Large intestine (tissue), 3 donors: ENCODE measurements at regions not wholly inside any gene's neighbourhood (a gene's known extent, or its start where the extent isn't known, plus 50 kb on each side); places are given as distances from the start of the nearest gene placed in this dataset.

Experiments
- DNase-seq, 2 donors: peaks; one replicate each; pipeline versions ENCODE4 v3.0.0 to v3.0.0-alpha.2; 2013
- H3K27ac ChIP-seq: one replicate; pipeline ENCODE4 v1.5.1; 2013; ENCODE audit warnings: low read length
- H3K27me3 ChIP-seq: 2 replicates; pipeline ENCODE4 v1.6.1; 2013; ENCODE audit warnings: low read length; ENCODE audit not compliant: control insufficient read depth, insufficient read depth
- H3K36me3 ChIP-seq: 2 replicates; pipeline ENCODE4 v1.6.1; 2013; ENCODE audit warnings: low read length; ENCODE audit not compliant: control insufficient read depth, insufficient read depth
- H3K4me1 ChIP-seq: one replicate; pipeline ENCODE4 v1.6.1; 2013; ENCODE audit warnings: low read length; ENCODE audit not compliant: control insufficient read depth, insufficient read depth
- H3K4me3 ChIP-seq: one replicate; pipeline ENCODE4 v1.5.1; 2013; ENCODE audit warnings: low read length
- H3K9me3 ChIP-seq: one replicate; pipeline ENCODE4 v1.6.1; 2013; ENCODE audit warnings: mild to moderate bottlenecking, low read depth, low read length, moderate library complexity; ENCODE audit not compliant: control insufficient read depth
- WGBS: methylation state at CpG from one replicate; pipeline ENCODE4 v1.1.5; 2013; ENCODE audit warnings: low lambda C conversion rate; ENCODE audit not compliant: insufficient coverage; 5-methylcytosine and 5-hydroxymethylcytosine counted together

DNA sequence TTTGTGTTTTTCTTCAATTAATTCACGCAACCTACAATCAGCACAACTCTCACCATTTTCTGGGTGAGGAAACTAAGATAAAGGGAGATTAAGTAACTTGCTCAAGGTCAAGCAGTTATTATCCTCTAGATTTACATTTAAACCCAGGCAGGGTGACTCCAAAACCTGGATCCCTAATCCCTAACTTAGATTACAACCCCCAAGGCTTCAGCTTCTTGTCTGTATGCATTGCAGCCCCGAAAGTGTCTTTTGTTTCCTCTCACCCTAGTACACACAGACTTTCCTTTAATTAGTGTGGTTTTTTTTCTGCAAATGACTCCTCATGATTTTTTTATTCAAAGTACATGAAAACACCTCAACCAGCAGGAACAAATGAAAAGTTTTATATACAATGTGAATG lies 748.6 kb upstream of the ADGRL2 start:
- no peaks in the 10 kb centered on the region for H3K9me3 ChIP-seq
- WGBS, result 72% methylated on average over 2 of the region's 2 CpGs
- peaks cover 6% of the 10 kb centered on the region for H3K4me1 ChIP-seq
- no peak for DNase-seq
- no peak overlapping the region for H3K27ac ChIP-seq
- H3K36me3 ChIP-seq, result no peaks in the 10 kb centered on the region
- no peak overlapping the region for H3K4me3 ChIP-seq
- no peaks in the 10 kb centered on the region for H3K27me3 ChIP-seq

DNA sequence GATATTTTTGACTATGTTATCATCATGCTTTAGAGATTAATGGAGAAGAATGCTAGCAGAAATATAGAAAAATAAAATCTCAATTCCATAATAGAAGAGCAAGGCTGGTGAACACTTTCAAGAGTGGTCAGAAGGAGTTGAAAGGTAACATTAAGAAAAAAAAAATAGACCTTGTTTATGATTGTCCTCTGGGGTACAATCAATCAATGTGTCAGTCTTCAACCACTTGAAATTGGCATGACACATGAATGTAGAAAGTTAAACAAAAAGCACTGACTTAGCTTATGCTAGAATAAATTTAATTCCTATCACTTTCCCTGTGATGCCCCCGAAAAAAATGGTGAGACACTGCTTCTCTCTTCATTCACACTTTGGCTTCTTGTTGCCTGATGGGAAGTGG lies 750.3 kb upstream of the ADGRL2 start:
- Histone ChIP-seq H3K9me3 (no peaks in the 10 kb centered on the region), H3K36me3 (no peaks in the 10 kb centered on the region), H3K27ac (no peak overlapping the region), H3K4me1 (peaks cover 6% of the 10 kb centered on the region), H3K27me3 (no peaks in the 10 kb centered on the region), H3K4me3 (no peak overlapping the region)
- DNase-seq, result no peak
- WGBS, result 100% methylated on average over 1 of the region's 1 CpG

DNA sequence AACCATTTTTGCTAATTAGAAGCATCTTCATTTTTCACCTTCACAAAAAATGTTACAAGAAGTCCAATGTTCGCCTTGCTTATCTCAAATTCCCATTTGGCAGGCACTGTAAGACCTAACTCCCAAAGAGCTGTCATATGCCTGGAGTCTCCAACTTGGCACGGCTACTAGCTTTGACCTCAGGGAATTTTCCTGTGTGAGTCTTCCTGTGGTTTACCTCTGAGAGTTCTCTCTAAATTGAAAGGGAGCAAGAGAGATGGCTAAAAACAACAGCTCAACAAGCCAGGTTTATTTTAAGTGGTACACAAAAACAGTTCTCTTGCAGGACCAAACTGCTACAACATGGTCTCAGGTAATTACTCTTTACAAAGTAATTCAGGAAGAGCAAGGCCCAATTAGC lies 756.0 kb upstream of the ADGRL2 start:
- H3K27me3 ChIP-seq, result no peaks in the 10 kb centered on the region
- H3K36me3 ChIP-seq, result no peaks in the 10 kb centered on the region
- no peak overlapping the region for H3K27ac ChIP-seq
- no peaks in the 10 kb centered on the region for H3K9me3 ChIP-seq
- no peak for DNase-seq
- WGBS, result no CpG with 5 or more reads among the region's 2 CpGs
- peaks cover 9% of the 10 kb centered on the region for H3K4me1 ChIP-seq
- H3K4me3 ChIP-seq, result no peak overlapping the region

DNA sequence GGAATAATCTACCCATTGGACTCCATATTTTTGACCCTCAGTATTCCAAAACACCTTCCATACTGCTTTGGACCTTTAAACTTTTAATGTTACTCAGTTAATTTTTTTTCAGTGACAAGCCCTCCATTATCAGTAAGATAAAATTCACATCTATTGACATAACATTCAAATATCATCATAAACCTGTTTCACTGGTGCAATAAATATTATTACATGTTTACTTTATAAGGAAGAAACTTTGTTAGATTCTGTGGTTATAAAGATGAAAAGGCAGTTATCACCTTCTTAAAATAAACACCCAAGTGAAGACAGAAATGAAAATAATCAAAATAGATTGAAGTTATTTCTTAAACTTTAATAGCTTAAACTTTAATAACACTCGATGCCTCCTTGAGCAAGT lies 758.5 kb upstream of the ADGRL2 start:
- 29% methylated on average over 1 of the region's 1 CpG for WGBS

DNA sequence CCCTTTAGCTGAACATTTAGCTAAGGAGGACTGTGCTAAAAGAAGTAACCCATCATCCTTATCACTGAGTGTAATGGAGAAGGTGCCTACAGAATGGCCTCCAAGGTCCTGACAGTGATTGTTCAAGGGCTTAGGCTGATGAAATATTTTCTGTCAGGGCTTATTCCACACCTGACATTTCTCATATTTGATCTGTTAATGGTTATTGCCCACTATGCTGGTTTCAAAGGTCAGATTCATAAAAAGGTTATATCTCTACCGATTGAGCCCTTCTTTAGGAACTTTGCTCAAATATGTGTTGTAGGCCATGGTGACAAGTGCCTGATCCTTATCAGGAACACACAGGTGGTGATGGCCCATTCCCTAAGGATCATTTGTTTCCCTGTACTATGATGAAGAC lies 766.4 kb upstream of the ADGRL2 start:
- WGBS, result 13% methylated on average over 1 of the region's 1 CpG
- peak; percentile 65 to 87 for DNase-seq
- Histone ChIP-seq H3K9me3 (peaks cover 3% of the 10 kb centered on the region), H3K27me3 (no peaks in the 10 kb centered on the region), H3K27ac (peak overlapping the region; percentile 67), H3K4me3 (no peak overlapping the region), H3K4me1 (peaks cover 26% of the 10 kb centered on the region), H3K36me3 (no peaks in the 10 kb centered on the region)

More for the DNA sequence above, 758.5 kb upstream of the ADGRL2 start:
- H3K36me3 ChIP-seq, result no peaks in the 10 kb centered on the region
- no peak overlapping the region for H3K27ac ChIP-seq
- peak in 1 of 2 donors; percentile 40 for DNase-seq
- H3K27me3 ChIP-seq, result no peaks in the 10 kb centered on the region
- peaks cover 3% of the 10 kb centered on the region for H3K4me1 ChIP-seq
- no peak overlapping the region for H3K4me3 ChIP-seq
- peaks cover 3% of the 10 kb centered on the region for H3K9me3 ChIP-seq

DNA sequence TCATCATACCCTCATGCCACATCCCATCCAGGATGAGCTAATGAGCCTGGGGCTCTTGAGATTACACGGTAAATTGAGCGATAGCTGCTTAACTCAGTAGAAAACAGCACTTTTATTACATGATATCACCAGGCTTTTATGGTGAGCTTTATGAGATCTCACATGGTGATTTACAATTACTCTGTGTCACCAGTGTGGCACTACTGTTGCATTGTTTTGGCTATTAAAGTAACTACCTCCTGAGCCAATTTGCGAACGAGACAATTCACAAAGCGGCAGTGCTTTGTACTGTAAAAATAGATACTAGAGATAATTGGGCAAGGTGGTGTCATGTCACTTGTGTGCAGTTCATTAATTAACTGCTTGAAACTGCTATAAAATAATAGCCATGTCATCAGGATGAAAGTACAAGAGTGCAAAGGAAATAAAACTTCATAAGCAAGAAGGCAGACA lies 767.7 kb upstream of the ADGRL2 start:
- no CpG with 5 or more reads among the region's 5 CpGs for WGBS
- H3K9me3 ChIP-seq, result no peaks in the 10 kb centered on the region
- no peak overlapping the region for H3K4me3 ChIP-seq
- H3K27me3 ChIP-seq, result no peaks in the 10 kb centered on the region
- peak; percentile 34 to 74 for DNase-seq
- no peaks in the 10 kb centered on the region for H3K36me3 ChIP-seq
- peak overlapping the region; percentile 67 for H3K27ac ChIP-seq
- peaks cover 26% of the 10 kb centered on the region for H3K4me1 ChIP-seq

DNA sequence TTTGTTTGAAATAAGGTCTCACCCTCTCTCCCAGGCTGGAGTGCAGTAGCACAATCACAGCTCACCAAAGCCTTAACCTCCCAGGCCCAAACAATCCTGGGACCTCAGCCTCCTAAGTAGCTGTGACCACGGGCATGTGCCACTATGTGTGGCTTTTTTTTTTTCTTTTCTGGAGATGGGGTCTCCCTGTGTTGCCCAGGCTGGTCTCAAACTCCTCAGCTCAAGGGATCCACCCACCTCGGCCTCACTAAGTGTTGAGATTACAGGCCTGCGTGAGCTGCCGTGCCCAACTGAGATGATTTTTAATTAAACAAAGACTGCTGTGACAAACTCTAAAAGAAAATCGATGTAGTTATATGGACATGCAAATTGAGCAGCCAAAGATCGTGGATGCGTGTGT lies 768.4 kb upstream of the ADGRL2 start:
- H3K4me3 ChIP-seq, result no peak overlapping the region
- DNase-seq, result no peak
- peaks cover 26% of the 10 kb centered on the region for H3K4me1 ChIP-seq
- H3K27ac ChIP-seq, result peak overlapping the region; percentile 67
- H3K27me3 ChIP-seq, result no peaks in the 10 kb centered on the region
- 89% methylated on average over 5 of the region's 7 CpGs for WGBS
- H3K36me3 ChIP-seq, result no peaks in the 10 kb centered on the region
- no peaks in the 10 kb centered on the region for H3K9me3 ChIP-seq

DNA sequence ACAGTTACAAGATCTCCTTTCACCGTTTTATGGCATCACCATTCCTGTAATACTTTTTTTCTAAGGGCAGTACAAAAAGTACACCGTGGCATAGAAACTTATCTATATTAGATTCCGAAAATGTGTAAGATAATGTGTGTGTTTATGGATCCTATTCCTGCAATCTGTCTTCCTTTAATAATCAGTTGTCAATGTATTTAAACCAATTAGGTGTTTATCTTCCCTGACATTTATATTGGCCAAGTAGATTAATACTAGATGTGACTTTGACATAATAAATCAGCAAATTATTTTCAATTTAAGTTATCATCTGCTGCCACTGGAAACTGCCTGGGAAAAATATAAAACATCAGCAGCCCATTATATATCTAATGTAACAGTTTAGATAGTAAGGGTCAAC lies 770.3 kb upstream of the ADGRL2 start:
- WGBS, result 54% methylated on average over 2 of the region's 3 CpGs
- Histone ChIP-seq H3K4me1 (peaks cover 26% of the 10 kb centered on the region), H3K27me3 (no peaks in the 10 kb centered on the region), H3K4me3 (no peak overlapping the region), H3K27ac (no peak overlapping the region), H3K36me3 (no peaks in the 10 kb centered on the region), H3K9me3 (no peaks in the 10 kb centered on the region)
- DNase-seq, result no peak

DNA sequence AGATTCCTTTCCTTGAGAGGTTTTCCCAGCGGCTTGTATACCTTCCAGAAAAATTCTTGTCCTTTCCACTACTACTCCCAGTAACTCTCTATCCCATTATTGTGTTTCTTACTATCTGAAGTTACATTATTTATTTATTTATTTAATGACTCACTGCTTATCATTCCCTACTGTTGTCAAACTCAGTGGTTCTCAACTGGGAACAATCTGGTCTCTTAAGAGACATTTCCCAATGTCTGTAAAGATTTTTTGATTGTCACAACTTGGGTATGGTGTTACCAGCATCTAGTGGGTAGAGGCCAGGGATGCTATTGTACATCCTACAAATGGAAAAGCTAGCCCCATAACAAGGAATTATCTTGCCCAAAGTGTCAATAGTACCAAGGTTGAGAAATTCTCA lies 771.5 kb upstream of the ADGRL2 start:
- no peaks in the 10 kb centered on the region for H3K27me3 ChIP-seq
- H3K4me3 ChIP-seq, result no peak overlapping the region
- no peak overlapping the region for H3K27ac ChIP-seq
- H3K9me3 ChIP-seq, result no peaks in the 10 kb centered on the region
- DNase-seq, result no peak
- WGBS, result 100% methylated on average over 1 of the region's 1 CpG
- H3K4me1 ChIP-seq, result peaks cover 20% of the 10 kb centered on the region
- H3K36me3 ChIP-seq, result no peaks in the 10 kb centered on the region

DNA sequence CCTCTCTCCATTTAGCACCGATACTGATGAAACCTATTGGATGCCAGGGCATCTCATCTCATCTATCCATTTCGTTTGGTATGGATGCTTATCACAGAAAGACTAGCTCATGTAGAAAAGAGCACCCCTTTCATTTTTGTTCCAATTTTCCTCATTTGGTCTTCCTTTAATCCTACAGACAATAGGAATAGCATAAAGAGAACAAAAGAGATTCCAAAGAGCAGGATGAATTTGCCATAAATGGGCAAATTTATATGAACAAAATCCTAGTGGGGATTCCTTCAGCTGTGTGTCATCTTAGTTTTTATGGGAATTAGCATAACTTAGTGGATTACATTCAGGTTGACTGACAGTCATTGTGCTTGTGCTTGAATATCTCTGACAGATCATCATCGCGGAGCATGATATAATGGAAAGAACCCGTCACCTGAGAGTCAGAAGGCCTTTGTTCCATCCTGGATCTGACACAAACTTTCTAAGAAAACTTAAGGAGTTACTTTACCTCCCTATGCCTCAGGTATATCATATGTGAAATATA lies 777.5 kb upstream of the ADGRL2 start:
- Histone ChIP-seq H3K4me1 (no peaks in the 10 kb centered on the region), H3K4me3 (no peak overlapping the region), H3K9me3 (no peaks in the 10 kb centered on the region), H3K36me3 (no peaks in the 10 kb centered on the region), H3K27ac (no peak overlapping the region), H3K27me3 (no peaks in the 10 kb centered on the region)
- 90% methylated on average over 2 of the region's 5 CpGs for WGBS
- no peak for DNase-seq

DNA sequence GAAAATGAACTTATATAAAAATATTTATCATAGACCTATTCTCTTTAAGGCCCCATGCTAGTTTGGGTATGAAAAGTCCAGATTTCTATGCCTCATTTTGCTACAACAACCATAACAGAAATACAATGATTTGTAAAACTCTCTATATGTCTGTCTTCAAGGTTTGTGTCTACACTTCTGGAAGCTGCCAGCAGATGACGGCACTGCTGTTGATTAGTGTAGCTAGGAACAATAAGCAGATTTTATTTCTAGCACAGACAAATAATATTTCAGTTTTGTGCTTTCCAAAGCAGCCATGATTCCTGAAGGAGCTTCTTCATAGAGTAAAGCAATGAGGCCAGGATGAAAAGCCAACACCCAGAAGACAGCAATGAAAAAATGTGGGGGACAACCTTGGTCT lies 779.6 kb upstream of the ADGRL2 start:
- H3K9me3 ChIP-seq, result no peaks in the 10 kb centered on the region
- DNase-seq, result no peak
- H3K4me1 ChIP-seq, result no peaks in the 10 kb centered on the region
- H3K4me3 ChIP-seq, result no peak overlapping the region
- H3K36me3 ChIP-seq, result no peaks in the 10 kb centered on the region
- no peak overlapping the region for H3K27ac ChIP-seq
- no CpG with 5 or more reads among the region's 1 CpG for WGBS
- H3K27me3 ChIP-seq, result no peaks in the 10 kb centered on the region
